ENCODE measurements at regions not wholly inside any gene's neighbourhood (a gene's known extent, or its start where the extent isn't known, plus 50 kb on each side); places are given as distances from the start of the nearest gene placed in this dataset.

GRCh38 chr5:97726106-97726505, 543.1 kb upstream of the RIOK2 start:
- DNase-seq (ENCODE audit: low read depth in 2 of 2) = no peak

GRCh38 chr5:97728920-97729319, 545.9 kb upstream of the RIOK2 start:
- DNase-seq (ENCODE audit: low read depth in 2 of 2) = no peak

DNA sequence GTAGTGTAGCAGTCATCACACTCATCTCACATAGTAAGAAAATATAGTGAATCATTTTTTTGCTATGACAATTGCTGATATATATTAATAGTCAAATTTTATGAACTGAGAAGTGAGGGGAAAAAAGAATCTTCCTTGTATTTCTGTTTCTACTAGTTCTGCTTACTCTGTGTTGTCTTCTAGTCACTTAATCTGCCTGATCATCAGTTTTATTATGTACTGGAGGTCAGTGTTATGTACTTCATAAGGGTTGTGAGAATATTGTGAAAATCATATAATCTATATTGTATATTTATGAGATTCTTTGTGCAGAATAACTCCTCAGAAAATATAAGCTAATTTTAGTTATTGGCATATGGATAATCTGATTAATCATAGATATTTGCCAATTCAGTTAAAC, 546.9 kb upstream of the RIOK2 start:
- DNase-seq (ENCODE audit: low read depth in 2 of 2) = no peak

- DNase-seq (ENCODE audit: low read depth in 2 of 2) = no peak
Measured at GRCh38 chr5:97735209-97735608, 552.2 kb upstream of the RIOK2 start.

DNA sequence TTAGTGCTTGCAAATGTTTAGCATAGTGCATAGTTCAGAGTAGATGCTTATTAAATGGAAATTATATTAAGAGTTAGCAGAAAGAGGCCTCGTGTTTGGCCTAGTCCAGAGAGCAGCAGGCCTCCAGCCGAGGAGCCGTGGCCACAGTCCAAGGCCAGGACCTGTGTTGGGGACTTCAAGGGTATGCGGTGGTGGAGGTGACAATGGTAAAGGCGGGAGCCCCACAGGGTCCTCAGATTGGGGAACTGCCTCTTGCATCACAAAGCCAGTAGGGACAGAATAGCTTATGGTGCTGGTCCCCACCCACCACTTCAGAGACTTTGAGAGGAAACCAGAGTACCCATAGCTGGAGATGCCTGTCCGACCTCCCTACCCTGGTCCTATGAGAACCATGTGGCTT, 554.6 kb upstream of the RIOK2 start:
- DNase-seq (ENCODE audit: low read depth in 2 of 2) = no peak

DNA sequence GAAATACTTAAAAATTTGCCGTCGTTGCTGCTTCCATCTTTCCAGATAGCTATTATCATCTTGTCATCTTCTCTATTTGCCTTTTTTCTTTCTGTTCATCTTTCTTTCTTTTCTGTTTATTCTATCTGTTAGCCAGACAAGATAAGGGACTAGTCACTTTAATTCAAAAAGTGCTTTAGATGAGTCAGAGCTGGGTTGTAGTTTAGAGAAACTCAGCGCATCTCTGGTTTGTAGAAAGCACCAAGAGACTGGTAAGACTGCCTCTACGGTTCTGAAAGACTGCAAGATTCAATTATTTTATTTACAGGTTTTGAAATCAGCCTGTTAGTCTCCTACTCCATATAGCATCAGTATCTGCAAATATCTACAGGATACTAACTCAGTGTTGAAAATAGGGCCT, 562.8 kb upstream of the RIOK2 start:
- no peak for DNase-seq (ENCODE audit: low read depth in 2 of 2)

- no peak for DNase-seq (ENCODE audit: low read depth in 2 of 2)
Measured at GRCh38 chr5:97750576-97750975, 567.5 kb upstream of the RIOK2 start.

GRCh38 chr5:97751540-97751939, 568.5 kb upstream of the RIOK2 start:
- no peak for DNase-seq (ENCODE audit: low read depth in 2 of 2)

GRCh38 chr5:97752871-97753270, 569.8 kb upstream of the RIOK2 start:
- no peak for DNase-seq (ENCODE audit: low read depth in 2 of 2)

- no peak for DNase-seq (ENCODE audit: low read depth in 2 of 2)
Measured at GRCh38 chr5:97762483-97762882, 579.4 kb upstream of the RIOK2 start.

GRCh38 chr5:97764700-97765099, 581.7 kb upstream of the RIOK2 start:
- no peak for DNase-seq (ENCODE audit: low read depth in 2 of 2)

GRCh38 chr5:97778451-97778850, 595.4 kb upstream of the RIOK2 start:
- DNase-seq (ENCODE audit: low read depth in 2 of 2) = no peak

DNA sequence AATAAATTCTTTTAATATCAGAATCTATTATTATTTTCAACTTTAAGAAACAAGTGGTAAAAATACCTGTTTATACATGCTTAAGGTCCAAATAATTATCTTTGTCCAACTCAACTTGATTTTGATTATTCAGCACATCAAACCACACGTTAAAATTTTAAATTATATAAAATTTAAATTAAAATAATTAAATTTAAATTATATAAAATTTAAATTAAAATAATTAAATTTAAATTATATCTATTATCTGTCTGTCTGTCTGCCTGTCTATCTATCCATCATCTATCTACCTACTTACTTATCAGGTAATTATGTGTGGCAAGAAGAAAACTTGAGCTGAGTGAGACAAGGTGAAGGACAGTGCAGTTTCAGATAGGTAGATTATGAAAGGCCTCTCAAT, 605.3 kb upstream of the RIOK2 start:
- DNase-seq (ENCODE audit: low read depth in 2 of 2) = no peak

DNA sequence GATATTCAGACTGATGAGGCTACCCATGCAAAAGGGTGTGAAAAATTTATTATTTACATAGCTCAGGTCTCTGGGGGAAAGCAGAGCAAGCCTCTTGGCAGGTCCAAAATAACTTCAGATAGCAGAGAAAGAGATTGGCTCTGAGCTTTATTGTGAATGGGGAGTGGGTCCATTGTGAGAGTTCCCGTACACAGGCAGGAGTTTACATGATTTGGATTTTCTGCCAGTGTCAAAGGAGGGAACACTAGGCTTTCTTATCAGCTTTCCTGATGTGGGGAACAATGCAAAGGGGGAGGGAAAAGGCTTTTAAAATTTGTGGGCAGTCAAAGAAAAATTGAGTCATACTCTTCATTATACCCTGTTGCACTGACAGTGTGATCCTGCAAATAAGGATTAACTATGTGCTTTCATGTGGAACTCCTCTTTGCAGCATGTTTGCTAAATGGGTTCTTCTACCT, 615.0 kb upstream of the RIOK2 start:
- no peak for DNase-seq (ENCODE audit: low read depth in 2 of 2)

- DNase-seq (ENCODE audit: low read depth in 2 of 2) = no peak
Measured at GRCh38 chr5:97801461-97801860, 618.4 kb upstream of the RIOK2 start.

DNA sequence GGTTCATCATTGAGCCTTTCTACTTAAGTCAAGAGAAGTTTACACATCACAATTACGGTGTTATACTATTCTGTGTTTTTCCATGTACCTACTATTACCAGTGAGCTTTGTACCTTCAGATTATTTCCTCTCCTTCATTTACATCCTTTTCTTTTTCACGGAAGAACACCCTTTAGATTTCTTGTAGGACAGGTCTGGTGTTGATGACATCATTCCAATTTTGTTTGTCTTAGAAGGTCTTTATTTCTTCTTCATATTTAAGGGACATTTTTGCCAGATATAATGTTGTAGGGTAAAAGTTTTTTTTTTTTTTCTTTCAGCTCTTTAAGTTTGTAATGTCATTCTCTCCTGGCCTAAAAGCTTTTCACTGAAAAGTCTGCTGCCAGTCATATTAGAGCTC, 637.1 kb upstream of the RIOK2 start:
- no peak for DNase-seq (ENCODE audit: low read depth in 2 of 2)

- no peak for DNase-seq (ENCODE audit: low read depth in 2 of 2)
Measured at GRCh38 chr5:97832645-97833296, 649.7 kb upstream of the RIOK2 start.

- DNase-seq (ENCODE audit: low read depth in 2 of 2) = no peak
Measured at GRCh38 chr5:97834561-97834960, 651.5 kb upstream of the RIOK2 start.

GRCh38 chr5:97835112-97835511, 652.1 kb upstream of the RIOK2 start:
- no peak for DNase-seq (ENCODE audit: low read depth in 2 of 2)

- DNase-seq (ENCODE audit: low read depth in 2 of 2) = no peak
Measured at GRCh38 chr5:97836816-97837215, 653.8 kb upstream of the RIOK2 start.

DNA sequence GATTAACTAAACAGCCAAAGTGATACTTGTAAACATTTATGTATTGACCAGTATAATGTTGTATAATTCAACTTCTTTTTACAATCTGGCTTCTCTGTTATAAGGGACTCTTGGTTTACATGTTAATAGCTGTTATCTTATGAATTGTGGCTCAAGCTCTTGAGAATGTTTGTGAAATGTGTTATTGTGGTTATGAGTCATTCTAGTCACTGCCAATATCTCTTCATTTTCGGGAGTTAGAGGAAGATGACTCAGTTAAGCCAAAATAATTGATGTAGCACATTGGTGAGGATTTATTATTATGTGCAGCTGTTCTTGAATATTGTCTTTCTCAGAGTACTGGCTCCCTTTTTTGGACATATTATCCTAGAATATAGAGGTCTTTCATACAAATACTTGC, 655.2 kb upstream of the RIOK2 start:
- DNase-seq (ENCODE audit: low read depth in 2 of 2) = no peak

DNA sequence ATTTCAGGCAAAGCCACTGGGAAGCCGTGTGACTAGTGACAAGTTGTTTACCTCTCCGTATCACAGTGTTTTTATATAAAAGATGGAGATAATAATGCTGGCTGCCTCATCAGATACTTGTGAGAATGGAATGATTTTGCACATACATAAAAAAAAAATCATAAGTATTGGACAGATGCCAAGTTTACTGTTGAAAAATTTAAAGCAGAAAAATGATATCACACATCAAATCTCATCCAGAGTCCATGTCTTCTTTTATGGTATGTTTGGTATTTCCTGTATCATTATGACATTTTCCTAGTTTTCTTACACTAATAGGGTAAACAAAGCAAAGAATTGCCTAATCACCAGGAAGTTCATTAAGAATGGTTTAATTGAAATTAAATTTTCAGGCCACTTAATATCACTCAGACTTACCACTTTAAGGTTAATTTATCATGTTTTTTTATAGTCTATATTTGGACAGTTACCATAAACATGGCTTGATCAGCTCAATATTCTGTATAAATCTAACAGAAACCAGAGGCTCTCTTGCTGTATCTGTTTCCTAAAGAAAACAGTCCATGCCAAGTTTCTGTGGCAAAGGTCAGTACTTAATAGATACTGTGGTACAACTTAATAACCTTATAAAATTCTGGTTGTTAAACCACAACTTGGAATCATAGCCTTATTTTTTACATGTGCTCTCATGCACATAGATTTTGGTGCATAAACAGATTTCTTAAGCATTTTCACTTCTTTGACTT, 656.5 kb upstream of the RIOK2 start:
- no peak for DNase-seq (ENCODE audit: low read depth in 2 of 2)

DNA sequence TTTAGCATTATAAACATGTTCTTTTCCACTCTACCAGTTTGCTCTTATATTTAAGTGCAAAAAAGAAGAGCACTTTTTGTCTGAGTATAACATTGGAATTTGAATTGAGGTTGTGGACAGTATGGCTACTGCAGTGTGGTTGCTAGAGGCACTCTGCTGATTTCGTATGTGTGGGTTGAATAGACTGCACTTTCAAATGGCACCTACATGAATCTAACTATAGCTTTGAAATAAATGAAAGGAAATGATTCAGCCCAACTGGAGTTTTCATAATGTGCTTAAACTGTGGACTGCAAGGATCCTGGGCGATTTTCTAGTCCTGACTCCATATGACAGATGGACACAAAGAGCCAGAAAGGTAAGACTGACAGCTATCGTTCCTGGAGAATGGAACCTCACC, 657.6 kb upstream of the RIOK2 start:
- no peak for DNase-seq (ENCODE audit: low read depth in 2 of 2)

DNA sequence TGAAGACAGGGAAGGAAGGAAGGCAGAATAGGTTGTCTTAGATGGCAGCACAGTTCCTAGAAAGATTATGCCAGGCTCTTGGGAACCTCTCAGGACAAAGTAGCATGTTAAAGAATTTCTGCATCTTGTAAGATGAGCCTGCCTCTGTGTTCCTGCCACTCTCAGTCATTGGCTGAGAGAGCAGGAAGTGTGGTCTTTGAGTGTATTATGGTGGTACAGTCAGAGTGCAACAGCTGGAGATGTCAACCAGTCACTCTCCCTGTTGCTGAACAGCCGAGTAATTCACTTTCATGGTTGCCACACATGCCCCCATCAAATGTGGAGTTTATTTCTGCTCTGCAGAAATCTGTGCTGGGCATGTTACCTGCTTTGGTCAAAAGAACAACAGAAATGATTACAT, 659.6 kb upstream of the RIOK2 start:
- no peak for DNase-seq (ENCODE audit: low read depth in 2 of 2)
